Heart right ventricle (tissue), 16 donors: ENCODE measurements at regions not wholly inside any gene's neighbourhood (a gene's known extent, or its start where the extent isn't known, plus 50 kb on each side); places are given as distances from the start of the nearest gene placed in this dataset.

Experiments
- ATAC-seq, 8 donors: fragments of 200-7000 bp; cut with Tn5 transposase; one replicate each; pipeline ENCODE4 v1.9.1; 2020; ENCODE audit warnings: mild to moderate bottlenecking in 8 of 8, moderate library complexity in 8 of 8, moderate number of reproducible peaks in 1 of 8
- DNase-seq, 2 donors: peaks; one replicate each; pipeline ENCODE4 v3.0.0-alpha.2; 2020
- H3K27ac ChIP-seq, 10 donors: fragments of 200-600 bp; sonication (generic) in 2 of 10; one replicate each; pipeline versions ENCODE4 v1.5.0 to v1.8.0; 2020 to 2022; ENCODE audit warnings: mild to moderate bottlenecking in 3 of 10
- H3K27me3 ChIP-seq, 7 donors: fragments of 200-600 bp; one replicate each; pipeline ENCODE4 v1.8.0; 2021 to 2022; ENCODE audit warnings: mild to moderate bottlenecking in 2 of 7
- H3K36me3 ChIP-seq, 9 donors: fragments of 200-600 bp; sonication (generic) in 1 of 9; one replicate each; pipeline versions ENCODE4 v1.5.0 to v1.8.0; 2020 to 2022; ENCODE audit warnings: mild to moderate bottlenecking in 2 of 9
- H3K4me1 ChIP-seq, 9 donors: fragments of 200-600 bp; sonication (generic) in 1 of 9; one replicate each; pipeline versions ENCODE4 v1.5.0 to v1.8.0; 2020 to 2022; ENCODE audit warnings: mild to moderate bottlenecking in 4 of 9
- H3K4me3 ChIP-seq, 10 donors: fragments of 200-600 bp; sonication (generic) in 2 of 10; one replicate each; pipeline versions ENCODE4 v1.5.0 to v1.8.0; 2020 to 2022; ENCODE audit warnings: mild to moderate bottlenecking in 7 of 10, moderate library complexity in 2 of 10
- H3K9me3 ChIP-seq, 11 donors: fragments of 200-600 bp in 10 of 11; sonication (generic) in 2 of 11; one replicate each; pipeline versions ENCODE4 v1.5.0 to v1.8.0; 2013 to 2022; ENCODE audit warnings: mild to moderate bottlenecking in 2 of 11, control low read depth in 1 of 11, moderate library complexity in 1 of 11
- WGBS, 2 donors: extraction: QIAGEN DNeasy Blood & Tissue Kit; methylation state at CpG; one replicate each; pipeline ENCODE4 v1.1.7; 2013; ENCODE audit warnings: inconsistent platforms in 1 of 2; 5-methylcytosine and 5-hydroxymethylcytosine counted together
- intact Hi-C, 10 donors: fragments of 100-400 bp; cut with DNase I; formaldehyde crosslinking; loops; one replicate each; pipeline versions ENCODE4 v1.11.1 to v1.14.2; 2022
- TF ChIP-seq, protein P1 (sequence below), 9 donors: fragments of 200-600 bp; sonication (generic) in 2 of 9; IDR thresholded peaks; one replicate each; pipeline versions ENCODE4 v1.5.0 to v1.8.0; 2021 to 2022; ENCODE audit warnings: antibody characterized with exemption in 9 of 9, mild to moderate bottlenecking in 5 of 9, moderate library complexity in 1 of 9
- donor health status: Arrhythmogenic right ventricular cardiomyopathy.
- donor health status: ischemic (EF 13 %, LVEDD 7.1; RV severe dilation, severe dysfunction).
- donor health status: healthy with polysubstance abuse.
- donor health status: DM: no; HTN: yes; CAD: no.
- donor health status: DM: no; HTN: no; CAD: no.
- donor health status: ischemic (EF 25% LVEDD 6.9; RV normal size, moderate dysfunction).
- donor health status: ischemic (EF 25% LVEDD 5.7; RV mildly dilated, moderate dysfunction).
- donor health status: healthy.
- donor health status: DM: yes; HTN: yes; CAD: no.
- donor health status: Ischemic cardiomyopathy.
- donor health status: ischemic (EF 35%, LVEDD 5.7; RV mildly dilated, moderate dysfunction).
- donor health status: nonischemic (EF 11% LVEDD 7.7; RV severe dilation, severe dysfunction).
- donor health status: DM: yes; HTN: yes; CAD: no.
- donor health status: PGD.
- donor health status: ischemic (EF 29% LVEDD 5.4; RV normal size, mild dysfunction).
- donor health status: nonischemic (EF 23%, LVEDD 6.1; RV moderate dilation, normal function).

DNA sequence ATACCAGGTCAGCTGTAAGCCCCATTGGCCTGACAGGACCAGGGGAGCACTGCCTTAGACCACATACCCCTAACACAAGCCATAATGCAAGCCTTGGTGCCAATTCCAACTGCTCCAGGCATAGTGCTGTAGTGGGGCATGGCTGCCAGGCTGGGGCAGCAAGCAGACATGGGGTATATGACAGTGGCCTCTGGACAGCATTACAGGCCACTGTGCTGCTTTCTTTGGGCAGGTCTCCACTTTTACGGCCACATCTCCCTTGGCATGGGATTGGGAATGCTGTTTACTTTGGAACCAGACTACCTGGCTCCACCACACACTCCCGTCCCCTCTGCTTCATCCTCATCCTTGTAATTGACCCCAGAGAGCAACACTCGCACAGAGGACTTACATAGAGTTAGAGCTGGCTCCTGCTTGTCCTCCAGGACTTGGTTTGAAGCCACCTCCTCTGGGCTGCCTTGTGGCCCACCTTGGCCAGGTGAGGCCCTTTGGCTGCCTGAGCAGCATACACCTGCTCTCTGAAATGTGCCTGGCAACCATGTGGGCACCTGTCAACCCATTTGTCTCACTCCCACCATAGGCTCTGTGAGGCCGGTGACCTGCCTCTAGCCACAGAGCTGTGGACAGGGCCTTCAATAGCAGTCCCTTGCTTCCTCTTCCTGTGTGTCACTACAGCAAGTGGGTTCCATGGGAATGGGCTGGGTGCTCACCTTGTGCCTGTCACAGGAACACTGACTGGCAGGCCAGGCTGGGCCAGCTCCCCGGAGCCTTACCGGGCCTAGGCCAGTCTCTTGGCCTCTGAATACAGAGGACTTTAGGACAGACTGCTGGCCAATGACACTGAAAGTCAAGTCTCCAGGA, 262.6 kb upstream of the HS6ST1 start:
- Histone ChIP-seq H3K4me3 (no peak overlapping the region), H3K4me1 (no peaks in the 10 kb centered on the region), H3K36me3 (no peaks in the 10 kb centered on the region), H3K27ac (no peak overlapping the region), H3K27me3 (no peaks in the 10 kb centered on the region), H3K9me3 (peaks cover 0 to 15% (median 0%) of the 10 kb centered on the region in 11 donors)
- 87 to 90% methylated on average over 6 of the region's 6 CpGs for WGBS, 2 donors
- intact Hi-C loops, result no loop called here
- TF ChIP-seq, protein P1, sequence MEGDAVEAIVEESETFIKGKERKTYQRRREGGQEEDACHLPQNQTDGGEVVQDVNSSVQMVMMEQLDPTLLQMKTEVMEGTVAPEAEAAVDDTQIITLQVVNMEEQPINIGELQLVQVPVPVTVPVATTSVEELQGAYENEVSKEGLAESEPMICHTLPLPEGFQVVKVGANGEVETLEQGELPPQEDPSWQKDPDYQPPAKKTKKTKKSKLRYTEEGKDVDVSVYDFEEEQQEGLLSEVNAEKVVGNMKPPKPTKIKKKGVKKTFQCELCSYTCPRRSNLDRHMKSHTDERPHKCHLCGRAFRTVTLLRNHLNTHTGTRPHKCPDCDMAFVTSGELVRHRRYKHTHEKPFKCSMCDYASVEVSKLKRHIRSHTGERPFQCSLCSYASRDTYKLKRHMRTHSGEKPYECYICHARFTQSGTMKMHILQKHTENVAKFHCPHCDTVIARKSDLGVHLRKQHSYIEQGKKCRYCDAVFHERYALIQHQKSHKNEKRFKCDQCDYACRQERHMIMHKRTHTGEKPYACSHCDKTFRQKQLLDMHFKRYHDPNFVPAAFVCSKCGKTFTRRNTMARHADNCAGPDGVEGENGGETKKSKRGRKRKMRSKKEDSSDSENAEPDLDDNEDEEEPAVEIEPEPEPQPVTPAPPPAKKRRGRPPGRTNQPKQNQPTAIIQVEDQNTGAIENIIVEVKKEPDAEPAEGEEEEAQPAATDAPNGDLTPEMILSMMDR (IDR thresholded peaks at IDR 0.05), result no peak
- DNase-seq, result no peak
- peak in 3 of 8 donors; percentile 20 to 53 (median 27) for ATAC-seq

DNA sequence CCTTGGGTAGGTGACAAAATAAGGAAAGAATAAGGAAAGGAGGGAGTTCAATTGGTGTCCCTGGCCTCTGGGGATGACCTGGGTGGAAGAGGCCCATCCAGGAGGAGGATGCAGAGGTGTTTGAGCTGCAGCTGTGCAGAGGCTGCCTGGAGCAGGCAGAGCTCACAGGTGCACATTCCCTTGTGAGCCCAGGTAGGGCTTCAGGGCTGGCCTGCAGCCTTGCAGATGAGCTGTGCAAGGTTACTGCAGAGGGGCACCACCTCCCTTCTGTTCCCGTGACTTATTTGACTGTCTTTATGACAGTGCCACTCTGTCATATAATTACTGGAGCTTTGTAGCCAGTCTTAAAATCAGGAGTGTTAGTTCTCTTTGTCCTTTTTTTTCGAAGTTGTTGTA, 263.2 kb upstream of the HS6ST1 start:
- 87 to 94% methylated on average over 2 of the region's 2 CpGs for WGBS, 2 donors
- no peak overlapping the region for H3K4me3 ChIP-seq
- H3K36me3 ChIP-seq, result no peaks in the 10 kb centered on the region
- H3K9me3 ChIP-seq, result peaks cover 0 to 15% (median 0%) of the 10 kb centered on the region in 11 donors
- DNase-seq (no peak), ATAC-seq (no peak)
- intact Hi-C loops, result no loop called here
- H3K27ac ChIP-seq, result no peak overlapping the region
- H3K27me3 ChIP-seq, result no peaks in the 10 kb centered on the region
- TF ChIP-seq, protein P1 (IDR thresholded peaks at IDR 0.05), result no peak
- H3K4me1 ChIP-seq, result no peaks in the 10 kb centered on the region

DNA sequence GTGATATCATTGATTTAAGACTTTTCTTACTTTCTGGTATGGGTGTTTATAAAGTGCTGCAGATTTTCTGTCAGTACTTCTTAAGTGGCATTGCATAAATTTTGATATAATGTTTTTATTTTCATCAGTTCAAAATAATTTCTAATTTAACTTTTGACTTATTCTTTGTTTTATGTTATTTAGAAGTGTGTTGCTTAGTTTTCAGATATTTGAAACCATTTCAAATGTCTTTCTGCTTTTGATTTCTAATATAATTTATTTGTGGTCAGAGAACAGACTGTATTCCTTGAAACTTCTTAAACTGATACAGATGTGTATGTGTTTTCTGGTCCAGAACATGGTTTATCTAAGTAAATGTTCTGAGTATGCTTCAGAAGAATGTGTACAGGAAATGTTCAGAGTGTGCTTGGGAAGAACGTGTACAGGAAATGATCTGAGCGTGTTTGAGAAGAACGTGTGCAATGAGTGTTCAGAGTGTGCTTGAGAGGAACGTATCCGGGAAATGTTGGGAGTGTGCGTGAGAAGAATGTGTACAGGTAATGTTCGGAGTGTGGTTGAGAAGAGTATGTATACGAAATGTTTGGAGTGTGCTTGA, 265.7 kb upstream of the HS6ST1 start:
- WGBS, 2 donors, result 66 to 67% methylated on average over 8 of the region's 8 CpGs
- Histone ChIP-seq H3K27me3 (no peaks in the 10 kb centered on the region), H3K36me3 (no peaks in the 10 kb centered on the region), H3K4me3 (no peak overlapping the region), H3K9me3 (peaks cover 0 to 15% (median 0%) of the 10 kb centered on the region in 11 donors), H3K4me1 (no peaks in the 10 kb centered on the region), H3K27ac (no peak overlapping the region)
- intact Hi-C loops, result no loop called here
- DNase-seq, result no peak
- ATAC-seq, result peak in 1 of 8 donors; percentile 29
- TF ChIP-seq, protein P1 (IDR thresholded peaks at IDR 0.05), result no peak

DNA sequence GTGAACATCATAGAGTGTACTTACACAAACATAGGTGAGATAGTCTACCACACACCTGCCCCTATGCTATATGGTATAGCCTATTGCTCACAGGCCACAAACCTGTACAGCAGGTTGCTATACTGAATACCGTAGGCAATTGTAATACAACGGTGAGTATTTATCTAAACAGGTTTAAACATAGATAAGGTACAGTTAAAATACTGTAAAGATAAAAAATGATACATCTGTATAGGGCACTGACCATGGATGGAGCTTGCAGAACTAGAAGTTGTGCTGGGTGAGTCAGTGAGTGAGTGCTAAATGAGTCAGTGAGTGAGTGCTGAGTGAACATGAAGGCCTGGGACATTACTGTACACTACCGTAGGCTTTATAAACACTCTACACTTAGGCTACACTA, 267.0 kb upstream of the HS6ST1 start:
- Histone ChIP-seq H3K4me3 (no peak overlapping the region), H3K27ac (no peak overlapping the region), H3K36me3 (no peaks in the 10 kb centered on the region), H3K27me3 (peaks cover 0 to 3% (median 0%) of the 10 kb centered on the region in 7 donors), H3K9me3 (peaks cover 0 to 15% (median 0%) of the 10 kb centered on the region in 11 donors), H3K4me1 (no peaks in the 10 kb centered on the region)
- TF ChIP-seq, protein P1 (IDR thresholded peaks at IDR 0.05), result no peak
- 91 to 93% methylated on average over 3 of the region's 3 CpGs for WGBS, 2 donors
- intact Hi-C loops, result no loop called here
- ATAC-seq, result no peak
- no peak for DNase-seq
